ENCODE measurements at regions not wholly inside any gene's neighbourhood (a gene's known extent, or its start where the extent isn't known, plus 50 kb on each side); places are given as distances from the start of the nearest gene placed in this dataset.

DNA sequence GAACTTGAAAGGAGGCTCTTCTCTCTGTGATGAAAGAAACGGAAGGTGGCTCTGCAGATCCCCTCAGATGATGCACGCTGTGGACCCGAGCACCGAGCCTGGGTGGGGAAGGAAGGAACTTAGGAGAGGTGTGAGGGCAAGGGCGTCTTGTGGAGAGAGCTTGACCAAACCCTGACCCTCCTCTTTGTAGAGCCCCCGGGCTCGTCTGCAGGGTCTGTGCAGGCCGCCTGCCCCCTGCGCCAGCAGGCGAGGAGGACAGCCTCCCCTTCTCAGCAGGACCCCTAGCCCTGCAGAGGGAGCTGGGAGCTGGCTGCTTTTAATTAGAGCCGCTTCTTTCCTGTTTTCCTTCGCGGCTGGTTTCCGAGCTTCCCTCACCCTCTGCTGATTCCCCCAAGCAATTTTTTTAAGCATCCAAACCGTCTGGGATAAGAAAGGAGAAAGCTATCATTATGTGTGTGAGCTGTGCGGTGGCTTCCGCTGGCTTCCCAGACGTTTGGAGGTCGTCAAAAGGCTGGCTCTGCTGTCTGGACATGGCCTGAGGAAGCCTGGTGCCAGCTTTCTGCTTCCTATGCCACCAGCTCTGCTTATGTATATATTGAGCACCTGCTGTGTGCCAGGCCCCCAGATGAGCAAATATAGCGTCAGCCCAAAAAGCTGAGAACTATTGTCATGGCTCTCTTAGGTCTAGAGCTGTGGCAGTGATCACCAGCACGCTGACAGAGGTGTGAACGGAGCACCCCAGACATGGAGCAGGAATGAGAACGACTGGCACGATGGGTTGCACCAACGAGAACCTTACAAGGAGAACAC is 160.2 kb upstream of the IRF2BP2 start (continued):
- TF ChIP-seq, protein P1, sequence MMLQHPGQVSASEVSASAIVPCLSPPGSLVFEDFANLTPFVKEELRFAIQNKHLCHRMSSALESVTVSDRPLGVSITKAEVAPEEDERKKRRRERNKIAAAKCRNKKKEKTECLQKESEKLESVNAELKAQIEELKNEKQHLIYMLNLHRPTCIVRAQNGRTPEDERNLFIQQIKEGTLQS (IDR thresholded peaks at IDR 0.05), result no peak
- no peak for TF ChIP-seq EGR1 (IDR thresholded peaks at IDR 0.05; ENCODE audit: low read depth)
- TF ChIP-seq, protein P2, sequence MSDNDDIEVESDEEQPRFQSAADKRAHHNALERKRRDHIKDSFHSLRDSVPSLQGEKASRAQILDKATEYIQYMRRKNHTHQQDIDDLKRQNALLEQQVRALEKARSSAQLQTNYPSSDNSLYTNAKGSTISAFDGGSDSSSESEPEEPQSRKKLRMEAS (IDR thresholded peaks at IDR 0.05), result no peak
- no peak for TF ChIP-seq SRF (IDR thresholded peaks at IDR 0.05; ENCODE audit: low read depth)
- TF ChIP-seq, protein P3, sequence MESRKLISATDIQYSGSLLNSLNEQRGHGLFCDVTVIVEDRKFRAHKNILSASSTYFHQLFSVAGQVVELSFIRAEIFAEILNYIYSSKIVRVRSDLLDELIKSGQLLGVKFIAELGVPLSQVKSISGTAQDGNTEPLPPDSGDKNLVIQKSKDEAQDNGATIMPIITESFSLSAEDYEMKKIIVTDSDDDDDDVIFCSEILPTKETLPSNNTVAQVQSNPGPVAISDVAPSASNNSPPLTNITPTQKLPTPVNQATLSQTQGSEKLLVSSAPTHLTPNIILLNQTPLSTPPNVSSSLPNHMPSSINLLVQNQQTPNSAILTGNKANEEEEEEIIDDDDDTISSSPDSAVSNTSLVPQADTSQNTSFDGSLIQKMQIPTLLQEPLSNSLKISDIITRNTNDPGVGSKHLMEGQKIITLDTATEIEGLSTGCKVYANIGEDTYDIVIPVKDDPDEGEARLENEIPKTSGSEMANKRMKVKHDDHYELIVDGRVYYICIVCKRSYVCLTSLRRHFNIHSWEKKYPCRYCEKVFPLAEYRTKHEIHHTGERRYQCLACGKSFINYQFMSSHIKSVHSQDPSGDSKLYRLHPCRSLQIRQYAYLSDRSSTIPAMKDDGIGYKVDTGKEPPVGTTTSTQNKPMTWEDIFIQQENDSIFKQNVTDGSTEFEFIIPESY (IDR thresholded peaks at IDR 0.05; ENCODE audit: extremely low read depth, insufficient replicate concordance, low read length), result no peak
- no peak for TF ChIP-seq ELF1 (IDR thresholded peaks at IDR 0.05; ENCODE audit: borderline replicate concordance, low read depth)

DNA sequence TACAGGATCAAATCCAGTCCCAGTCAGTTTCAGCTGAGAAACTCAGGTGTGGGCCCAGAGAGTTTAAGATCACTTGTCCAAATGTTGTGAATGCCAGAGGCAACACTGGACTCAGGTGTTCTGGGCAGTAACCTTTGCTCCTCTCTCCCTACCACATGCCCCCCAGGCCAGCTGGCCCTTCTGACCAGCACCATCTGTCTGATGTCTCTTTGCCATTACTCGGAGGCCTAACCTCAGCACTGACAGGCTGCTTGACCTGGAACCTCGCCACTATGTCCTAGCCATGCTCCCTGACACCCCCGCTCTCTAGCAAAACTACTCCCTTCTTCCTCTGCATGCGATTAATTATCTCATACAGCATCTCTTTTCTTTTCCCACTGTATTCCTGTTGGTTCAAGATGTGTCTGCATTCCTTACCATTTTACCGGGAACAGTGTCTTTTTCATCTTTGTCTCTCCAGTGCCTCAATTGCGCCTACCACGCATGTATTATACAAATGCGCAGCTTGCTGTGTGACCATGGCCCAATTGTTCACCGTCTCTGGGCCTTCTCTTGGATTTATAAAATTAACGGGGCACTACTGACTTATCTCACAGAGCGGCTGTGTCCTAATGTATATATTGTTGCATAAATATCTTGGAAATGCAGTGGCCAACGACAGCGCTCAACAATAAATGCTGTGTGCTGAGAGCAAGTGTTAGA is 159.5 kb upstream of the IRF2BP2 start:
- no peak overlapping the region for H3K4me2 ChIP-seq (ENCODE audit: low read length)
- intact Hi-C loops (cut with micrococcal nuclease), result no loop called here
- no peak for TF ChIP-seq SIN3A (IDR thresholded peaks at IDR 0.05; ENCODE audit: low read depth)
- TF ChIP-seq, protein P1 (IDR thresholded peaks at IDR 0.05), result no peak
- no peak for TF ChIP-seq EGR1 (IDR thresholded peaks at IDR 0.05; ENCODE audit: low read depth)
- TF ChIP-seq ZNF274 (IDR thresholded peaks at IDR 0.05; ENCODE audit: low read depth, low read length), result no peak
- TF ChIP-seq SRF (IDR thresholded peaks at IDR 0.05; ENCODE audit: low read depth), result no peak
- TF ChIP-seq EZH2phosphoT487 (IDR thresholded peaks at IDR 0.05; ENCODE audit: borderline replicate concordance), result no peak
- TF ChIP-seq, protein P4, sequence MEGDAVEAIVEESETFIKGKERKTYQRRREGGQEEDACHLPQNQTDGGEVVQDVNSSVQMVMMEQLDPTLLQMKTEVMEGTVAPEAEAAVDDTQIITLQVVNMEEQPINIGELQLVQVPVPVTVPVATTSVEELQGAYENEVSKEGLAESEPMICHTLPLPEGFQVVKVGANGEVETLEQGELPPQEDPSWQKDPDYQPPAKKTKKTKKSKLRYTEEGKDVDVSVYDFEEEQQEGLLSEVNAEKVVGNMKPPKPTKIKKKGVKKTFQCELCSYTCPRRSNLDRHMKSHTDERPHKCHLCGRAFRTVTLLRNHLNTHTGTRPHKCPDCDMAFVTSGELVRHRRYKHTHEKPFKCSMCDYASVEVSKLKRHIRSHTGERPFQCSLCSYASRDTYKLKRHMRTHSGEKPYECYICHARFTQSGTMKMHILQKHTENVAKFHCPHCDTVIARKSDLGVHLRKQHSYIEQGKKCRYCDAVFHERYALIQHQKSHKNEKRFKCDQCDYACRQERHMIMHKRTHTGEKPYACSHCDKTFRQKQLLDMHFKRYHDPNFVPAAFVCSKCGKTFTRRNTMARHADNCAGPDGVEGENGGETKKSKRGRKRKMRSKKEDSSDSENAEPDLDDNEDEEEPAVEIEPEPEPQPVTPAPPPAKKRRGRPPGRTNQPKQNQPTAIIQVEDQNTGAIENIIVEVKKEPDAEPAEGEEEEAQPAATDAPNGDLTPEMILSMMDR (IDR thresholded peaks at IDR 0.05 in 2 of 3, conservative IDR thresholded peaks at IDR 0.05 in 1 of 3; ENCODE audit: borderline replicate concordance in 1 of 3, insufficient read depth in 1 of 3, low read depth in 2 of 3, low read length in 2 of 3), result no peak
- TF ChIP-seq YY1 (IDR thresholded peaks at IDR 0.05; ENCODE audit: extremely low read depth, insufficient replicate concordance, low read depth, low read length), result no peak
- no peak for TF ChIP-seq CEBPB (IDR thresholded peaks at IDR 0.05; ENCODE audit: low read depth)
- no peak for TF ChIP-seq RAD21 (IDR thresholded peaks at IDR 0.05; ENCODE audit: low read depth)
- no peak for TF ChIP-seq JUND (IDR thresholded peaks at IDR 0.05)
- no peak for TF ChIP-seq POLR2A (IDR thresholded peaks at IDR 0.05; ENCODE audit: borderline replicate concordance, extremely low read depth, insufficient read depth, insufficient read length)
- TF ChIP-seq SP1 (IDR thresholded peaks at IDR 0.05; ENCODE audit: low read depth), result no peak
- TF ChIP-seq EZH2 (IDR thresholded peaks at IDR 0.05), result no peak

More for the DNA sequence above, 159.5 kb upstream of the IRF2BP2 start:
- ChIA-PET POLR2A (no interaction called here), RAD21 (ENCODE audit: low non-redundant PET in 1 of 2, low total read pairs in 2 of 2, uncharacterized antibody in 2 of 2, unreplicated experiment in 2 of 2) (no interaction called here), CTCF (no interaction called here)
- Histone ChIP-seq H3K4me1 (ENCODE audit: control insufficient read depth in 1 of 2, insufficient read depth in 2 of 2, low read length in 2 of 2) (peaks cover 14 to 17% of the 10 kb centered on the region in 2 experiments), H2AFZ (ENCODE audit: low read depth, low read length, poor library complexity, severe bottlenecking) (no peak overlapping the region), H3K79me2 (ENCODE audit: insufficient read depth, low read length) (no peaks in the 10 kb centered on the region), H3K27ac (ENCODE audit: low read depth, low read length) (no peak overlapping the region), H3K27me3 (ENCODE audit: insufficient read depth, low read length) (peaks cover 35% of the 10 kb centered on the region; the same call in 1 of the 2 replicates), H3K9me2 (ENCODE audit: insufficient read depth) (no peaks in the 10 kb centered on the region), H3K9me3 (ENCODE audit: control insufficient read depth in 1 of 2, insufficient read depth in 1 of 2, low read depth in 1 of 2, low read length in 2 of 2) (no peaks in the 10 kb centered on the region), H3K4me3 (replicated peaks in 1 of 2; ENCODE audit: low read depth in 1 of 2, low read length in 2 of 2) (no peak overlapping the region), H3K9ac (ENCODE audit: low read length) (no peak overlapping the region), H3K36me3 (ENCODE audit: control insufficient read depth in 1 of 2, insufficient read depth in 2 of 2, low read length in 2 of 2) (no peaks in the 10 kb centered on the region), H4K20me1 (ENCODE audit: insufficient read depth) (no peaks in the 10 kb centered on the region)
- DNase-seq (ENCODE audit: low read depth, low spot score) (no peak), ATAC-seq (no peak)
- BruUV-seq (replicated peaks), result no TSS peak
